ENCODE measurements at regions not wholly inside any gene's neighbourhood (a gene's known extent, or its start where the extent isn't known, plus 50 kb on each side); places are given as distances from the start of the nearest gene placed in this dataset.

GRCh38 chr3:15859507-15860013 lies 61.8 kb upstream of the ANKRD28 start:
- TF ChIP-seq CTCF (IDR thresholded peaks at IDR 0.05) (peak in 3 of 6 experiments; percentile 6 to 19 (median 13)), POLR2A (IDR thresholded peaks at IDR 0.05) (peak in 2 of 4 donors; percentile 20 to 48)
